A673 (cell line): ENCODE measurements at regions not wholly inside any gene's neighbourhood (a gene's known extent, or its start where the extent isn't known, plus 50 kb on each side); places are given as distances from the start of the nearest gene placed in this dataset.
"Not testable (repeated sequence)": the region's sequence is repeated elsewhere in the genome, so short reads cannot be mapped to it uniquely, and the experiment has no call there.

Experiments used
- BruUV-seq: library from RNA; stranded (reverse); fragments of 400-500 nt; replicated peaks from 2 replicates; lab custom pipeline; 2021; lab: Mats Ljungman, UMichigan
- CTCF ChIA-PET: fragments of 300-600 bp; sonication (Branson Sonifier 250); formaldehyde crosslinking; loops from one replicate; lab custom pipeline; 2022; ENCODE audit warnings: antibody characterized with exemption; lab: Charles Lee
- POLR2A ChIA-PET: fragments of 300-600 bp; sonication (Branson Sonifier 250); formaldehyde crosslinking; loops from one replicate; lab custom pipeline; 2022; ENCODE audit warnings: antibody characterized with exemption; ENCODE audit not compliant: low non-redundant PET; lab: Charles Lee
- DNase-seq: peaks from one replicate; pipeline ENCODE4 v3.0.0-alpha.2; 2015; ENCODE audit warnings: low spot score
- H3K27ac ChIP-seq: fragments of 200-600 bp; sonication (generic); 2 replicates; pipeline ENCODE4 v1.5.1; 2016; ENCODE audit warnings: mixed run types, low read depth, mild to moderate bottlenecking, mixed read lengths, antibody characterized with exemption, low read length; ENCODE audit not compliant: poor library complexity, severe bottlenecking
- H3K27me3 ChIP-seq: fragments of 200-600 bp; sonication (generic); replicated peaks from 2 replicates; pipeline ENCODE4 v1.6.1; 2017; ENCODE audit warnings: mixed run types, low read depth, mild to moderate bottlenecking, mixed read lengths, antibody characterized with exemption, low read length; ENCODE audit not compliant: insufficient read depth, poor library complexity
- H3K36me3 ChIP-seq: fragments of 200-600 bp; sonication (generic); 2 replicates; pipeline ENCODE4 v1.6.1; 2016; ENCODE audit warnings: mixed run types, mild to moderate bottlenecking, mixed read lengths, antibody characterized with exemption, low read length; ENCODE audit not compliant: insufficient read depth, poor library complexity, severe bottlenecking
- H3K4me1 ChIP-seq: fragments of 200-600 bp; sonication (generic); 2 replicates; pipeline ENCODE4 v1.6.1; 2017; ENCODE audit warnings: mixed run types, mild to moderate bottlenecking, mixed read lengths, antibody characterized with exemption, low read length; ENCODE audit not compliant: insufficient read depth, poor library complexity, severe bottlenecking
- H3K4me3 ChIP-seq: fragments of 200-600 bp; sonication (generic); 2 replicates; pipeline ENCODE4 v1.5.1; 2016; ENCODE audit warnings: low read depth, mixed run types, mild to moderate bottlenecking, mixed read lengths, low read length; ENCODE audit not compliant: poor library complexity, severe bottlenecking
- H3K9me3 ChIP-seq: fragments of 200-600 bp; sonication (generic); 2 replicates; pipeline ENCODE4 v1.6.1; 2016; ENCODE audit warnings: mixed run types, low read depth, mild to moderate bottlenecking, mixed read lengths, antibody characterized with exemption, low read length; ENCODE audit not compliant: poor library complexity, severe bottlenecking
- CTCF ChIP-seq: fragments of 300-800, 200-600 bp; sonication (generic); conservative IDR thresholded peaks from 2 replicates; pipeline ENCODE4 v1.5.1; 2017; ENCODE audit warnings: low read depth, mild to moderate bottlenecking, antibody characterized with exemption, low read length, moderate library complexity, mixed read lengths
- EZH2 ChIP-seq: fragments of 200-600 bp; sonication (generic); IDR thresholded peaks from 2 replicates; pipeline ENCODE4 v1.6.1; 2017; ENCODE audit warnings: borderline replicate concordance, low read depth, mild to moderate bottlenecking, mixed read lengths, antibody characterized with exemption, low read length; ENCODE audit not compliant: poor library complexity, severe bottlenecking
- intact Hi-C: fragments of 100-400 bp; cut with micrococcal nuclease; formaldehyde crosslinking; loops from one replicate; pipeline ENCODE4 v1.10.0; 2022; ENCODE audit not compliant: unreplicated experiment

GRCh38 chr17:54372069-54372749 is 528.4 kb upstream of the TOM1L1 start:
- TF ChIP-seq CTCF (no peak), EZH2 (no peak)
- Histone ChIP-seq H3K4me3 (no peak overlapping the region), H3K27me3 (no peaks in the 10 kb centered on the region), H3K9me3 (no peaks in the 10 kb centered on the region), H3K4me1 (no peaks in the 10 kb centered on the region), H3K36me3 (no peaks in the 10 kb centered on the region), H3K27ac (no peak overlapping the region)
- ChIA-PET POLR2A (no interaction called here), CTCF (no interaction called here)
- DNase-seq, result no peak
- BruUV-seq, result no TSS peak
- intact Hi-C loops, result no loop called here

GRCh38 chr17:54373970-54374369 is 526.7 kb upstream of the TOM1L1 start:
- no peak for DNase-seq
- CTCF ChIA-PET, result no interaction called here
- intact Hi-C loops, result no loop called here

GRCh38 chr17:54376409-54376808 is 524.2 kb upstream of the TOM1L1 start:
- H3K27ac ChIP-seq, DNase-seq, CTCF ChIA-PET, intact Hi-C loops, BruUV-seq, H3K4me3 ChIP-seq, H3K27me3 ChIP-seq, POLR2A ChIA-PET, H3K9me3 ChIP-seq, H3K4me1 ChIP-seq, H3K36me3 ChIP-seq: not testable (repeated sequence)

More at GRCh38 chr17:54373970-54374369, 526.7 kb upstream of the TOM1L1 start:
- POLR2A ChIA-PET, result interaction anchor here (0.6 kb wide), 1 partner anchor 76 kb away, joined by 27 read pairs; no protein-coding TSS in a partner anchor
- Histone ChIP-seq H3K36me3 (no peaks in the 10 kb centered on the region), H3K4me1 (no peaks in the 10 kb centered on the region), H3K27ac (no peak overlapping the region), H3K4me3 (no peak overlapping the region), H3K9me3 (no peaks in the 10 kb centered on the region), H3K27me3 (no peaks in the 10 kb centered on the region)
- TF ChIP-seq EZH2 (no peak), CTCF (no peak)
- no TSS peak for BruUV-seq

GRCh38 chr17:54381482-54381881 is 519.2 kb upstream of the TOM1L1 start:
- TF ChIP-seq CTCF (no peak), EZH2 (no peak)
- H3K4me3 ChIP-seq, result no peak overlapping the region
- POLR2A ChIA-PET, result no interaction called here
- no peaks in the 10 kb centered on the region for H3K4me1 ChIP-seq
- CTCF ChIA-PET, result no interaction called here
- intact Hi-C loops, result no loop called here
- no peaks in the 10 kb centered on the region for H3K9me3 ChIP-seq
- no peak for DNase-seq
- H3K36me3 ChIP-seq, result no peaks in the 10 kb centered on the region
- BruUV-seq, result no TSS peak
- no peaks in the 10 kb centered on the region for H3K27me3 ChIP-seq
- H3K27ac ChIP-seq, result no peak overlapping the region
